K562 (cell line): ENCODE measurements at regions not wholly inside any gene's neighbourhood (a gene's known extent, or its start where the extent isn't known, plus 50 kb on each side); places are given as distances from the start of the nearest gene placed in this dataset.

Source experiments
- ATAC-seq: fragments of 200-7000 bp; cut with Tn5 transposase; 3 replicates; pipeline ENCODE4 v1.9.1; 2020; ENCODE audit warnings: moderate library complexity
- BruUV-seq: library from RNA; stranded (reverse); fragments of 400-500 nt; replicated peaks from 2 replicates; lab custom pipeline; 2021; lab: Mats Ljungman, UMichigan
- CTCF ChIA-PET: fragments of 300-600 bp; formaldehyde crosslinking; extraction: SDS; loops from one replicate; lab custom pipeline; 2021; ENCODE audit warnings: low intra/inter-chr PET ratio; lab: Yijun Ruan, JAX
- POLR2A ChIA-PET: fragments of 300-600, 350-650 bp; sonication (Branson Sonifier 250); formaldehyde crosslinking; extraction: SDS; loops from one replicate; lab custom pipeline; 2021; ENCODE audit warnings: antibody characterized with exemption, inconsistent platforms; lab: Yijun Ruan, JAX
- DNase-seq, 4 experiments: peaks; one replicate each; pipeline versions ENCODE4 v3.0.0 to v3.0.0-alpha.2; 2011 to 2018; ENCODE audit warnings: low spot score in 3 of 4, mixed read lengths in 3 of 4; ENCODE audit errors: extremely low read depth in 1 of 4
- FAIRE-seq: peaks from 2 replicates; lab custom pipeline; 2011; peaks lifted over from hg19 to GRCh38; lab: Jason Lieb, UNC
- H2AFZ ChIP-seq: 2 replicates; pipeline ENCODE4 v1.6.0; 2011; ENCODE audit warnings: low read depth, low read length, control low read depth, inconsistent platforms
- H3K27ac ChIP-seq: fragments of 200-600 bp; 3 replicates; pipeline ENCODE4 v1.8.0; 2011; ENCODE audit warnings: low read depth, mild to moderate bottlenecking, control low read depth, inconsistent platforms, low read length, moderate library complexity, mixed read lengths; ENCODE audit errors: extremely low read depth
- H3K27me3 ChIP-seq, 2 experiments: fragments of 300-600 bp in 1 of 2; 2 replicates in 1 of 2; 3 replicates in 1 of 2; pipeline versions ENCODE4 v1.6.0 to v1.8.0; 2011; ENCODE audit warnings: inconsistent platforms in 2 of 2, low read length in 2 of 2, mild to moderate bottlenecking in 1 of 2, mixed read lengths in 1 of 2, moderate library complexity in 1 of 2; ENCODE audit not compliant: control insufficient read depth in 2 of 2, insufficient read depth in 2 of 2
- H3K36me3 ChIP-seq: fragments of 300-600 bp; 3 replicates; pipeline ENCODE4 v1.8.0; 2011; ENCODE audit warnings: mild to moderate bottlenecking, low read length, inconsistent platforms; ENCODE audit not compliant: control insufficient read depth, insufficient read depth
- H3K4me1 ChIP-seq, 2 experiments: fragments of 200-600 bp in 1 of 2; replicated peaks in 1 of 2; 2 replicates in 1 of 2; 3 replicates in 1 of 2; pipeline versions ENCODE4 v1.5.1 to v1.8.0; 2011; ENCODE audit warnings: inconsistent platforms in 2 of 2, low read length in 2 of 2, mild to moderate bottlenecking in 1 of 2, mixed read lengths in 1 of 2, moderate library complexity in 1 of 2; ENCODE audit not compliant: control insufficient read depth in 2 of 2, insufficient read depth in 2 of 2
- H3K4me2 ChIP-seq: 2 replicates; pipeline ENCODE4 v1.6.1; 2011; ENCODE audit warnings: low read length, control low read depth, inconsistent platforms, mixed read lengths; ENCODE audit not compliant: insufficient read depth
- H3K4me3 ChIP-seq: fragments of 200-600 bp; sonication (generic), shearing (Covaris generic); 2 replicates; pipeline ENCODE4 v1.5.1; 2016; ENCODE audit warnings: control low read depth, inconsistent platforms
- H3K79me2 ChIP-seq: fragments of 200-600 bp; 3 replicates; pipeline ENCODE4 v1.8.0; 2011; ENCODE audit warnings: low read length, inconsistent platforms; ENCODE audit not compliant: control insufficient read depth, insufficient read depth
- H3K9ac ChIP-seq, 2 experiments: 2 replicates each; pipeline versions ENCODE4 v1.6.0 to v1.6.1; 2011; ENCODE audit warnings: low read depth in 2 of 2, low read length in 2 of 2, control low read depth in 1 of 2, inconsistent platforms in 1 of 2, mild to moderate bottlenecking in 1 of 2, mixed read lengths in 1 of 2; ENCODE audit not compliant: insufficient read depth in 1 of 2
- H3K9me1 ChIP-seq: one replicate; pipeline ENCODE4 v1.6.0; 2011; ENCODE audit warnings: inconsistent platforms, mild to moderate bottlenecking, low read length, moderate library complexity; ENCODE audit not compliant: control insufficient read depth, insufficient read depth
- H3K9me3 ChIP-seq: replicated peaks from 2 replicates; pipeline ENCODE4 v1.5.1; 2011; ENCODE audit warnings: low read depth, low read length, inconsistent platforms; ENCODE audit not compliant: control insufficient read depth, insufficient read depth
- H4K20me1 ChIP-seq: replicated peaks from 2 replicates; pipeline ENCODE4 v1.6.1; 2011; ENCODE audit warnings: low read length, inconsistent platforms, mixed read lengths; ENCODE audit not compliant: control insufficient read depth, insufficient read depth
- BACH1 ChIP-seq: fragments of 200-800 bp; sonication (Bioruptor generic); IDR thresholded peaks from 2 replicates; pipeline ENCODE4 v1.6.1; 2016; ENCODE audit warnings: missing genetic modification characterization, missing compliant biosample characterization
- GTF2A2 ChIP-seq: IDR thresholded peaks from 2 replicates; pipeline ENCODE4 v1.6.1; 2016; ENCODE audit warnings: mild to moderate bottlenecking, missing genetic modification characterization, missing compliant biosample characterization
- HDGF ChIP-seq: fragments of 450-650 bp; IDR thresholded peaks from 2 replicates; pipeline ENCODE4 v1.6.1; 2016
- RNF2 ChIP-seq: sonication (generic); IDR thresholded peaks from 2 replicates; pipeline ENCODE4 v1.6.1; 2016
- STAG1 ChIP-seq: sonication (generic); formaldehyde crosslinking; IDR thresholded peaks from 2 replicates; pipeline ENCODE4 v1.5.0; 2020; ENCODE audit warnings: missing genetic modification reagents, borderline replicate concordance
- TEAD2 ChIP-seq: fragments of 450-650 bp; IDR thresholded peaks from 2 replicates; pipeline ENCODE4 v1.6.1; 2016; ENCODE audit warnings: missing genetic modification characterization, control low read depth, missing compliant biosample characterization
- ZNF143 ChIP-seq: sonication (generic); formaldehyde crosslinking; IDR thresholded peaks from 2 replicates; pipeline ENCODE4 v1.9.0; 2022; ENCODE audit warnings: mild to moderate bottlenecking, missing genetic modification reagents
- ZNF184 ChIP-seq: sonication (generic); formaldehyde crosslinking; IDR thresholded peaks from 2 replicates; pipeline ENCODE4 v1.5.0; 2020; ENCODE audit warnings: missing genetic modification reagents
- ZNF551 ChIP-seq: fragments of 250-450 bp; sonication (Bioruptor Pico); IDR thresholded peaks from 2 replicates; pipeline ENCODE4 v1.5.0; 2021; ENCODE audit warnings: mild to moderate bottlenecking, moderate library complexity
- ZSCAN29 ChIP-seq: fragments of 450-650 bp; IDR thresholded peaks from 2 replicates; pipeline ENCODE4 v1.6.1; 2017
- WGBS: fragments of 100-300 bp; shearing (Covaris generic); methylation state at CpG from one replicate; pipeline ENCODE4 v1.1.6; 2016; ENCODE audit warnings: low coverage, mixed read lengths; ENCODE audit not compliant: insufficient coverage; ENCODE audit errors: missing lambda C conversion rate; 5-methylcytosine and 5-hydroxymethylcytosine counted together
- in situ Hi-C: fragments of 300-500 bp; cut with MboI; formaldehyde crosslinking; loops from 4 replicates; pipeline ENCODE4 v1.15.0; 2018; ENCODE audit warnings: inconsistent platforms, mixed read lengths
- intact Hi-C: fragments of 100-400 bp; cut with micrococcal nuclease; formaldehyde crosslinking; loops from 2 replicates; pipeline ENCODE4 v1.14.2; 2022
- TF ChIP-seq, protein P1 (sequence below): fragments of 250-450 bp; sonication (Bioruptor Pico); IDR thresholded peaks from 2 replicates; pipeline ENCODE4 v1.8.0; 2022; ENCODE audit warnings: moderate library complexity, mild to moderate bottlenecking, inconsistent platforms

DNA sequence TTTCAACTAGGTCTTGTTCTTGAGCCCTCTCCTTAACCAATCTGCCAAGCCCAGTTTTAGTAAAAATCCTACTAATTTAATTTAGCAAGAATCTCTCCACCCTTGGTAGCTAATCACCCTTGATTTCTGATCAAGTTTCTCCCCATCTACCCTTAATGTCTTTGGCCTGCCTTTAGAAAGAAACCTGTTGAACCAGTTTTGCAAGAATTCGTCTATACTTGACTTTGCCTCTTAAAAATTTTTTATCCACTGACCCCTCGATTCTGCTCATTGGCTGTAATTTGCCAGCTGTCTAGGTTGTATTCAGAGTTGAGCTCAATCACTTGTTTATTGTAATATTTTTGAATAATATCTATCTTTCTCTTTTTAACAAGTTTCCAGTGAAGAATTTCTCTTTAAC is 1138.5 kb downstream of the CDH11 start:
- ATAC-seq: no peak
- no peaks in the 10 kb centered on the region for H3K9me1 ChIP-seq
- no peak for FAIRE-seq
- no peaks in the 10 kb centered on the region for H3K4me1 ChIP-seq
- no peak for DNase-seq
- 0% methylated on average over 2 of the region's 2 CpGs for WGBS
- no peaks in the 10 kb centered on the region for H3K36me3 ChIP-seq
- POLR2A ChIA-PET: interaction anchor here (0.6 kb wide), 1 partner anchor 59 kb away, joined by 3 read pairs; no protein-coding TSS in a partner anchor
- CTCF ChIA-PET: no interaction called here
- TF ChIP-seq ZSCAN29: no peak
- no peaks in the 10 kb centered on the region for H4K20me1 ChIP-seq
- no peaks in the 10 kb centered on the region for H3K27me3 ChIP-seq
- H3K4me3 ChIP-seq: no peak overlapping the region
- H3K27ac ChIP-seq: no peak overlapping the region
- no peak overlapping the region for H3K9ac ChIP-seq
- H3K4me2 ChIP-seq: no peak overlapping the region
- no peaks in the 10 kb centered on the region for H3K79me2 ChIP-seq
- H2AFZ ChIP-seq: no peak overlapping the region
- H3K9me3 ChIP-seq: 0 out of 2 replicates have a peak, but pooled peaks cover 2% of the 10 kb centered on the region
- intact Hi-C loops (no loop called here), in situ Hi-C loops (no loop called here)
- no TSS peak for BruUV-seq

DNA sequence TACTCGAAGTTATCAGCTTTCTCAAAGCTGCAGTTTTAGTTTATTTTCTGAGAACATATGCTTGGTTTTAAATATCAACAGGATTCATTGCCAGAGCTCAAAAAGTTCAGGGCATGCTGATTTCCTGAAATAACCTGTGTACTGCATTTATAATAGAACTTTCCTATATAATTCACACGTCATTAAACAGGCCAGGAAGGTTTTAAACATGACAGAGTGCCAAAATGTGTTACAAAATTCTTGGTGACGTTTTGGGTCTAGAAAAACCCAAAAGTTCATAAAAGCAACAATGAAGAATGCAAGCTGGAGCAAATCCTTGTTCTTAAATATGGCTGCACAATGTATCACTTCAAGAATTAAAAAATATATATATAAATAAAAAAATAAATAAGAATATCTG is 1139.1 kb downstream of the CDH11 start:
- TF ChIP-seq TEAD2 (tag): no peak
- TF ChIP-seq RNF2: no peak
- TF ChIP-seq ZNF143 (CRISPR knock-in tag): no peak
- TF ChIP-seq ZNF551 (CRISPR knock-in tag): no peak
- no peak for TF ChIP-seq BACH1
- TF ChIP-seq GTF2A2 (tag): no peak
- TF ChIP-seq, protein P1, sequence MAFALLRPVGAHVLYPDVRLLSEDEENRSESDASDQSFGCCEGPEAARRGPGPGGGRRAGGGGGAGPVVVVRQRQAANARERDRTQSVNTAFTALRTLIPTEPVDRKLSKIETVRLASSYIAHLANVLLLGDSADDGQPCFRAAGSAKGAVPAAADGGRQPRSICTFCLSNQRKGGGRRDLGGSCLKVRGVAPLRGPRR: no peak
- no peak for TF ChIP-seq ZNF184
- TF ChIP-seq HDGF: no peak
- TF ChIP-seq STAG1 (CRISPR knock-in tag): no peak
- FAIRE-seq (no peak), ATAC-seq (no peak), DNase-seq (no peak)
- CTCF ChIA-PET: no interaction called here
- no TSS peak for BruUV-seq
- H3K9me1 ChIP-seq: no peaks in the 10 kb centered on the region
- no peaks in the 10 kb centered on the region for H3K79me2 ChIP-seq
- H3K9ac ChIP-seq: no peak overlapping the region
- no peaks in the 10 kb centered on the region for H3K4me1 ChIP-seq
- H3K4me3 ChIP-seq: no peak overlapping the region
- WGBS: 3% methylated on average over 3 of the region's 3 CpGs
- H3K4me2 ChIP-seq: no peak overlapping the region
- H3K36me3 ChIP-seq: no peaks in the 10 kb centered on the region
- 0 out of 2 replicates have a peak, but pooled peaks cover 2% of the 10 kb centered on the region for H3K9me3 ChIP-seq
- no peak overlapping the region for H2AFZ ChIP-seq
- intact Hi-C loops: no loop called here
- in situ Hi-C loops: no loop called here
- no peaks in the 10 kb centered on the region for H3K27me3 ChIP-seq
- H4K20me1 ChIP-seq: no peaks in the 10 kb centered on the region
- no peak overlapping the region for H3K27ac ChIP-seq
- POLR2A ChIA-PET: no interaction called here
